ENCODE measurements at regions not wholly inside any gene's neighbourhood (a gene's known extent, or its start where the extent isn't known, plus 50 kb on each side); places are given as distances from the start of the nearest gene placed in this dataset.
"Not testable (repeated sequence)": the region's sequence is repeated elsewhere in the genome, so short reads cannot be mapped to it uniquely, and the experiment has no call there.

DNA sequence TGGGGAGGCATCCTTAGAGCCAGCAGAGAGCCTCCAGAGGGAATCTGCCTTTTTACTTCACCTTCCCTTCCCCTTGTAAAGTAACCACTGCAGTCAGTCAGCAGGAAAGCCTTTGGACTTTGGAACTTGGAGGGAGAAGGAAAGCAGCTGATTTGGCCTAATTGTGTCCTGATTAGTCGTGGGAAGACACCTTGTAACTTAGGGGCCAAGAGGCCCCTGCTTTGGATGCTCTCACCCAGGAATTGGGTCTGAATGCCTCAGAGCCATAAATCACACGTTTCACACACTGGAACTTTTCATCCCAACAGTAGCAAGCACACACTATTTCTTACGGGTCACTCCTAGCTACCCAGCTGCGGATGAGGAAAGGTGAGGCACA is 81.0 kb upstream of the PPM1B start:
- CTCF ChIA-PET = interaction anchor here (0.7 to 2.6 kb wide), 6 partner anchors 9 to 204 kb away, joined by 3 to 8 read pairs (median 6); partner anchors contain the start of gene PPM1B
- Mint-ChIP-seq H3K27ac (ENCODE audit: unreplicated experiment) (peak overlapping the region; percentile 80), H3K36me3 (ENCODE audit: insufficient read depth, unreplicated experiment) (no peaks in the 10 kb centered on the region), H3K4me3 (ENCODE audit: unreplicated experiment) (peak overlapping the region; percentile 73), H3K9me3 (ENCODE audit: unreplicated experiment) (no peaks in the 10 kb centered on the region), H3K27me3 (ENCODE audit: insufficient read depth, unreplicated experiment) (no peaks in the 10 kb centered on the region), H3K4me1 (ENCODE audit: low read depth, unreplicated experiment) (peaks cover 44% of the 10 kb centered on the region)
- TF ChIP-seq, protein P1, sequence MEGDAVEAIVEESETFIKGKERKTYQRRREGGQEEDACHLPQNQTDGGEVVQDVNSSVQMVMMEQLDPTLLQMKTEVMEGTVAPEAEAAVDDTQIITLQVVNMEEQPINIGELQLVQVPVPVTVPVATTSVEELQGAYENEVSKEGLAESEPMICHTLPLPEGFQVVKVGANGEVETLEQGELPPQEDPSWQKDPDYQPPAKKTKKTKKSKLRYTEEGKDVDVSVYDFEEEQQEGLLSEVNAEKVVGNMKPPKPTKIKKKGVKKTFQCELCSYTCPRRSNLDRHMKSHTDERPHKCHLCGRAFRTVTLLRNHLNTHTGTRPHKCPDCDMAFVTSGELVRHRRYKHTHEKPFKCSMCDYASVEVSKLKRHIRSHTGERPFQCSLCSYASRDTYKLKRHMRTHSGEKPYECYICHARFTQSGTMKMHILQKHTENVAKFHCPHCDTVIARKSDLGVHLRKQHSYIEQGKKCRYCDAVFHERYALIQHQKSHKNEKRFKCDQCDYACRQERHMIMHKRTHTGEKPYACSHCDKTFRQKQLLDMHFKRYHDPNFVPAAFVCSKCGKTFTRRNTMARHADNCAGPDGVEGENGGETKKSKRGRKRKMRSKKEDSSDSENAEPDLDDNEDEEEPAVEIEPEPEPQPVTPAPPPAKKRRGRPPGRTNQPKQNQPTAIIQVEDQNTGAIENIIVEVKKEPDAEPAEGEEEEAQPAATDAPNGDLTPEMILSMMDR (IDR thresholded peaks at IDR 0.05; ENCODE audit: insufficient read depth in 1 of 2, low read depth in 1 of 2, low read length in 1 of 2, severe bottlenecking in 1 of 2, unreplicated experiment in 1 of 2) = no peak
- POLR2A ChIA-PET = interaction anchor here (1.2 kb wide), 1 partner anchor 80 kb away, joined by 8 read pairs; the partner anchor contains the start of gene PPM1B
- H3K36me3 ChIP-seq (ENCODE audit: control insufficient read depth, insufficient read depth, low read length) = no peaks in the 10 kb centered on the region
- intact Hi-C loops (cut with micrococcal nuclease; ENCODE audit: unreplicated experiment) = loop anchor here (1.0 to 2.0 kb wide), 7 partner anchors 43 to 255 kb away; partner anchors contain the start of gene PPM1B
- DNase-seq = peak; percentile 47 to 72
- H3K27me3 ChIP-seq (replicated peaks; ENCODE audit: control insufficient read depth, insufficient read depth, low read length) = no peaks in the 10 kb centered on the region
- H3K4me1 ChIP-seq = peaks cover 30% of the 10 kb centered on the region
- H3K9me3 ChIP-seq = no peaks in the 10 kb centered on the region; the same call in 1 of the 2 replicates
- TSS peak; percentile 98 for BruUV-seq (replicated peaks)
- peak overlapping the region; percentile 32 for H3K4me3 ChIP-seq (ENCODE audit: low read depth, low read length)

DNA sequence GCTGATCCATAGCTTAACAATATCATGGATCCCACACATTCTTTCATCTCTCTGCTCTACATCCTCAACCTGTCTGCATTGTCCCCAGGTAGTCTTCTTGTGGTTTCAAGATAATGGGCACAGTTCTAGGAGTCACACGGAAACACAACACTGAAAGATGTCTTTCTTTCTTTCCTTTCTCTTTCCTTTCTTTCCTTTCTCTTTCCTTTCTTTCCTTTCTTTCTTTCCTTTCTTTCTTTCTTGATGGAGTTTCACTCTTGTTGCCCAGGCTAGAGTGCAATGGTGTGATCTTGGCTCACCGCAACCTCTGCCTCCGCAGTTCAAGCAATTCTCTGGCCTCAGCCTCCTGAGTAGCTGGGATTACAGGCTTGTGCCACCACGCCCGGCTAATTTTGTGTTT is 76.2 kb upstream of the PPM1B start:
- peaks cover 34% of the 10 kb centered on the region for H3K4me1 ChIP-seq
- H3K9me3 ChIP-seq; H3K27ac Mint-ChIP-seq (ENCODE audit: unreplicated experiment); H3K9me3 Mint-ChIP-seq (ENCODE audit: unreplicated experiment); H3K4me3 ChIP-seq (ENCODE audit: low read depth, low read length); H3K27me3 Mint-ChIP-seq (ENCODE audit: insufficient read depth, unreplicated experiment); DNase-seq; CTCF ChIA-PET; H3K36me3 Mint-ChIP-seq (ENCODE audit: insufficient read depth, unreplicated experiment); H3K27me3 ChIP-seq (replicated peaks; ENCODE audit: control insufficient read depth, insufficient read depth, low read length); H3K36me3 ChIP-seq (ENCODE audit: control insufficient read depth, insufficient read depth, low read length); BruUV-seq (replicated peaks); H3K4me3 Mint-ChIP-seq (ENCODE audit: unreplicated experiment); intact Hi-C loops (cut with micrococcal nuclease; ENCODE audit: unreplicated experiment); POLR2A ChIA-PET: not testable (repeated sequence)
- peaks cover 36% of the 10 kb centered on the region for H3K4me1 Mint-ChIP-seq (ENCODE audit: low read depth, unreplicated experiment)

DNA sequence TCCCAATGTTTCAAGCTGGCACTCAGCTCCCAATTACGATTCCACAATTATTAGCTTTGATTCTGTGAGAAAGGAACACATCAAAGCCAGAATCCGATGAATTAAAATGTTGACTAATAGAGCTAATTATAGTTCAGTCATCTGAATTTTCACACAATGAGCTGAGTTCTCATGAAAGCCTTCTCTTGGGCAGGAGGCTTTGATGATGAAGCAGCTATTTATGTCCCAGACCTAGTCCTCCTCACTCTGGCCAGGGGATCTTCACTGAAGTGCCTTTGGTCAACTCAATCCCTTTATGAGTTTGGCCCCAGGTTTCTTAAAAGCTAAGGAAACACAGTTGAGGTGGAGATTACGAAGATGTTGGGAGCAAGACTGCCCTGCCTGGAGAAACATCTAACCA is 74.7 kb upstream of the PPM1B start:
- Mint-ChIP-seq H3K9me3 (ENCODE audit: unreplicated experiment) (no peaks in the 10 kb centered on the region), H3K27ac (ENCODE audit: unreplicated experiment) (no peak overlapping the region), H3K27me3 (ENCODE audit: insufficient read depth, unreplicated experiment) (no peaks in the 10 kb centered on the region), H3K36me3 (ENCODE audit: insufficient read depth, unreplicated experiment) (no peaks in the 10 kb centered on the region), H3K4me3 (ENCODE audit: unreplicated experiment) (no peak overlapping the region), H3K4me1 (ENCODE audit: low read depth, unreplicated experiment) (peaks cover 32% of the 10 kb centered on the region)
- Histone ChIP-seq H3K4me1 (peaks cover 32% of the 10 kb centered on the region), H3K36me3 (ENCODE audit: control insufficient read depth, insufficient read depth, low read length) (no peaks in the 10 kb centered on the region), H3K4me3 (ENCODE audit: low read depth, low read length) (no peak overlapping the region), H3K27me3 (replicated peaks; ENCODE audit: control insufficient read depth, insufficient read depth, low read length) (no peaks in the 10 kb centered on the region), H3K9me3 (peaks cover 7% of the 10 kb centered on the region; the same call in 1 of the 2 replicates)
- TF ChIP-seq, protein P1 (IDR thresholded peaks at IDR 0.05; ENCODE audit: insufficient read depth in 1 of 2, low read depth in 1 of 2, low read length in 1 of 2, severe bottlenecking in 1 of 2, unreplicated experiment in 1 of 2) = no peak
- BruUV-seq (replicated peaks) = no TSS peak
- DNase-seq = no peak
- POLR2A ChIA-PET = no interaction called here
- intact Hi-C loops (cut with micrococcal nuclease; ENCODE audit: unreplicated experiment) = no loop called here
- CTCF ChIA-PET = no interaction called here

All from Caco-2 (cell line).